ENCODE measurements at regions not wholly inside any gene's neighbourhood (a gene's known extent, or its start where the extent isn't known, plus 50 kb on each side); places are given as distances from the start of the nearest gene placed in this dataset.

DNA sequence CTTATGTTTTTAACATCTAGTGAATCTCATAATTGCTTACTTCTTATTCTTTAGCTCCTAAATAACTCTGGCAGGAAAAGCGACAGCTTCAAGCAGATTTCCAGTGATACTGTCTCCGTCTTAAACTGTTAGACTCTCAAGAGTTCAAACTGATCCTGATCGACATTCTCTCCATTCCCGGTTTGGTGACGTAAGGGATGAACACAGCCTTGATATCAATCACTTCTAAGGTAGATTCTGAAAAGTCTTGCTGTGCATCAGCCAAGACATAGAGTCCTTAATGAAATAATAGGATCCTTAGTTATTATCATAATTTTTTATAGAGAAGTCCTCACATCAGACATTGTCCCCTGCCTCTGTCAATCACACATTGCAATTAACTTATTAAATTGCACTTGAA lies 534.6 kb downstream of the TFEC start:
- TF ChIP-seq POLR2A (IDR thresholded peaks at IDR 0.05), result no peak
- TF ChIP-seq, protein P1, sequence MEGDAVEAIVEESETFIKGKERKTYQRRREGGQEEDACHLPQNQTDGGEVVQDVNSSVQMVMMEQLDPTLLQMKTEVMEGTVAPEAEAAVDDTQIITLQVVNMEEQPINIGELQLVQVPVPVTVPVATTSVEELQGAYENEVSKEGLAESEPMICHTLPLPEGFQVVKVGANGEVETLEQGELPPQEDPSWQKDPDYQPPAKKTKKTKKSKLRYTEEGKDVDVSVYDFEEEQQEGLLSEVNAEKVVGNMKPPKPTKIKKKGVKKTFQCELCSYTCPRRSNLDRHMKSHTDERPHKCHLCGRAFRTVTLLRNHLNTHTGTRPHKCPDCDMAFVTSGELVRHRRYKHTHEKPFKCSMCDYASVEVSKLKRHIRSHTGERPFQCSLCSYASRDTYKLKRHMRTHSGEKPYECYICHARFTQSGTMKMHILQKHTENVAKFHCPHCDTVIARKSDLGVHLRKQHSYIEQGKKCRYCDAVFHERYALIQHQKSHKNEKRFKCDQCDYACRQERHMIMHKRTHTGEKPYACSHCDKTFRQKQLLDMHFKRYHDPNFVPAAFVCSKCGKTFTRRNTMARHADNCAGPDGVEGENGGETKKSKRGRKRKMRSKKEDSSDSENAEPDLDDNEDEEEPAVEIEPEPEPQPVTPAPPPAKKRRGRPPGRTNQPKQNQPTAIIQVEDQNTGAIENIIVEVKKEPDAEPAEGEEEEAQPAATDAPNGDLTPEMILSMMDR (IDR thresholded peaks at IDR 0.05), result no peak
